ENCODE measurements at regions not wholly inside any gene's neighbourhood (a gene's known extent, or its start where the extent isn't known, plus 50 kb on each side); places are given as distances from the start of the nearest gene placed in this dataset.
A peak's percentile ranks its signal among the peaks of the same experiment; 100 is the strongest.

GRCh38 chr7:86947929-86948328 is 111.5 kb downstream of the ELAPOR2 start:
- Histone ChIP-seq H3K27me3 (ENCODE audit: control insufficient read depth, insufficient read depth, low read length) (no peaks in the 10 kb centered on the region), H3K4me3 (ENCODE audit: low read depth, low read length) (no peak overlapping the region), H3K36me3 (ENCODE audit: control insufficient read depth, insufficient read depth, low read length) (no peaks in the 10 kb centered on the region)
- TF ChIP-seq, protein P1, sequence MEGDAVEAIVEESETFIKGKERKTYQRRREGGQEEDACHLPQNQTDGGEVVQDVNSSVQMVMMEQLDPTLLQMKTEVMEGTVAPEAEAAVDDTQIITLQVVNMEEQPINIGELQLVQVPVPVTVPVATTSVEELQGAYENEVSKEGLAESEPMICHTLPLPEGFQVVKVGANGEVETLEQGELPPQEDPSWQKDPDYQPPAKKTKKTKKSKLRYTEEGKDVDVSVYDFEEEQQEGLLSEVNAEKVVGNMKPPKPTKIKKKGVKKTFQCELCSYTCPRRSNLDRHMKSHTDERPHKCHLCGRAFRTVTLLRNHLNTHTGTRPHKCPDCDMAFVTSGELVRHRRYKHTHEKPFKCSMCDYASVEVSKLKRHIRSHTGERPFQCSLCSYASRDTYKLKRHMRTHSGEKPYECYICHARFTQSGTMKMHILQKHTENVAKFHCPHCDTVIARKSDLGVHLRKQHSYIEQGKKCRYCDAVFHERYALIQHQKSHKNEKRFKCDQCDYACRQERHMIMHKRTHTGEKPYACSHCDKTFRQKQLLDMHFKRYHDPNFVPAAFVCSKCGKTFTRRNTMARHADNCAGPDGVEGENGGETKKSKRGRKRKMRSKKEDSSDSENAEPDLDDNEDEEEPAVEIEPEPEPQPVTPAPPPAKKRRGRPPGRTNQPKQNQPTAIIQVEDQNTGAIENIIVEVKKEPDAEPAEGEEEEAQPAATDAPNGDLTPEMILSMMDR (IDR thresholded peaks at IDR 0.05; ENCODE audit: insufficient read depth, low read length, poor library complexity, severe bottlenecking) = no peak
- DNase-seq (ENCODE audit: low read depth) = no peak

DNA sequence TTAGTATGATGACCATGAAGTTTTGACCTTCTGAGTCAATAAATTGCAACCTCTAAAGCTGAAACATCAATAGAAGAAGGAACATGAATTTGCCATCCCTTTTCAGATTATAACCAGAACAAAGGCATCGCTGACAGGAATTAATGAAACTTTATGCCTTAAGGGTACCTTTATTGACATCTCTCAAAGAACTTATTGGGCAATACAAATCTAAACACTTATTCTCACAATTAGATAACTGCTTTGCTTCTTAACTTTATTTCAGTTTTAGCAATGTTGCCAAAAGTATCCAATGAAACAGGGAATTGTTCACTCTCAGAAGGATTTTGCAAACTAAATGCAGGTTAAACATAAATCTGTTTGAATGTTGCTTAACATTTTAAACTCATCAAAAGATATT is 116.0 kb downstream of the ELAPOR2 start:
- Histone ChIP-seq H3K36me3 (ENCODE audit: control insufficient read depth, insufficient read depth, low read length) (no peaks in the 10 kb centered on the region), H3K27me3 (ENCODE audit: control insufficient read depth, insufficient read depth, low read length) (no peaks in the 10 kb centered on the region), H3K4me3 (ENCODE audit: low read depth, low read length) (no peak overlapping the region)
- DNase-seq (ENCODE audit: low read depth) = no peak
- TF ChIP-seq, protein P1 (IDR thresholded peaks at IDR 0.05; ENCODE audit: insufficient read depth, low read length, poor library complexity, severe bottlenecking) = no peak

DNA sequence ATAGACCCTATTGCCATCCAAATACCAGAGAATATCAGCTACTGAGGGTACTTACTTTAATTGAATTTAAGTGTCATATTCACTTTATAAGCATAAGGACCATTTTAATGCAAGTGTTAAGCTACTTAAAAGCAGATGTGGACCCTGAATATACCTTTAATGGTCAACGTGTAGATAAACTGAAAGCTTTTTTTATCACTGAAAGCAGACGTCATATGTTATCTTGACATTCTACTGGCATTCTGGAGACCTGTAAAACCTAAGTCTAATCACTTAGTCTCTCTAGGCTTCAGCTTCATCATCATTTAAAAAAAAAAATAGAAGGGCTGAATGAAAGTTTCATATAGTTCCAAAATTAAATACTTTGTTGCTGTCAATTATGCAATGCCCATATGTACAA is 116.5 kb downstream of the ELAPOR2 start:
- no peaks in the 10 kb centered on the region for H3K36me3 ChIP-seq (ENCODE audit: control insufficient read depth, insufficient read depth, low read length)
- TF ChIP-seq, protein P1 (IDR thresholded peaks at IDR 0.05; ENCODE audit: insufficient read depth, low read length, poor library complexity, severe bottlenecking) = no peak
- no peaks in the 10 kb centered on the region for H3K27me3 ChIP-seq (ENCODE audit: control insufficient read depth, insufficient read depth, low read length)
- DNase-seq (ENCODE audit: low read depth) = no peak
- no peak overlapping the region for H3K4me3 ChIP-seq (ENCODE audit: low read depth, low read length)

GRCh38 chr7:86942081-86942480 is 117.4 kb downstream of the ELAPOR2 start:
- no peak for DNase-seq (ENCODE audit: low read depth)
- Histone ChIP-seq H3K36me3 (ENCODE audit: control insufficient read depth, insufficient read depth, low read length) (no peaks in the 10 kb centered on the region), H3K4me3 (ENCODE audit: low read depth, low read length) (no peak overlapping the region), H3K27me3 (ENCODE audit: control insufficient read depth, insufficient read depth, low read length) (no peaks in the 10 kb centered on the region)
- TF ChIP-seq, protein P1 (IDR thresholded peaks at IDR 0.05; ENCODE audit: insufficient read depth, low read length, poor library complexity, severe bottlenecking) = no peak

DNA sequence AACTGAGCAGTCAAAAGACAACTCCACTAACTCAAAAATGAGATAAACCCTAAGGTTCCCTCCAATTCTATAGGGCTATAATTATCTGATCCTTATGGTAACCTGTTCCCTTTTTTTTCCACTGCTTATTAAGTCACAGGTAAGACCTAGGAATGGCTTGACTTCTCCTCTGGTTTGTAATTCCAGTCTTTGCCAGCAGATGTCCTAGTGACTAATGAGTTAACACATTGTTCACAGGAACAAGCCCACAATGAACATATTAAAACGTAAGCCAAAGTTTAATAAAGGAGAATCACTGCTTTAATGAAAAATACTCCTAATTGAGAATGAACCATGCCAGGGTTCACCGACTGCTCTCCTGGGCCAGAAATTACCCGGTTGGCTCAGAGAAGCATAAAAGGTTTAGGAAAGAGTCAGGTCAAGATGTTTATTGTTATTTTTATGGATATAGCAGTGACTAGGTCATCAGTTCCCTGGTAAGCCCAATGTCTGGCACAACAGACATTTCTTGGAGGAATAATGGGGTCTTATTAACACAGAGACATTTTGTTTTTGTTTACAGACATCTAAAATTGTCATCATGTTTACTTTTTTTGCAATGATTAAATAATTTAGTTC is 120.1 kb downstream of the ELAPOR2 start:
- TF ChIP-seq, protein P1 (IDR thresholded peaks at IDR 0.05; ENCODE audit: insufficient read depth, low read length, poor library complexity, severe bottlenecking) = peak; percentile 68
- Histone ChIP-seq H3K36me3 (ENCODE audit: control insufficient read depth, insufficient read depth, low read length) (no peaks in the 10 kb centered on the region), H3K27me3 (ENCODE audit: control insufficient read depth, insufficient read depth, low read length) (no peaks in the 10 kb centered on the region), H3K4me3 (ENCODE audit: low read depth, low read length) (no peak overlapping the region)
- peak; percentile 25 for DNase-seq (ENCODE audit: low read depth)

GRCh38 chr7:86937363-86937878 is 122.0 kb downstream of the ELAPOR2 start:
- no peak for DNase-seq (ENCODE audit: low read depth)
- H3K4me3 ChIP-seq (ENCODE audit: low read depth, low read length) = no peak overlapping the region
- TF ChIP-seq, protein P1 (IDR thresholded peaks at IDR 0.05; ENCODE audit: insufficient read depth, low read length, poor library complexity, severe bottlenecking) = no peak
- no peaks in the 10 kb centered on the region for H3K36me3 ChIP-seq (ENCODE audit: control insufficient read depth, insufficient read depth, low read length)
- no peaks in the 10 kb centered on the region for H3K27me3 ChIP-seq (ENCODE audit: control insufficient read depth, insufficient read depth, low read length)

All from kidney epithelial cell (primary cell).